Vagina (tissue), 2 donors: ENCODE measurements at regions not wholly inside any gene's neighbourhood (a gene's known extent, or its start where the extent isn't known, plus 50 kb on each side); places are given as distances from the start of the nearest gene placed in this dataset.

Experiments used
- CTCF ChIP-seq, 3 experiments: fragments of 450-650 bp in 2 of 3; fragments of 200-600 bp in 1 of 3; sonication (generic) in 1 of 3; IDR thresholded peaks; one replicate each; pipeline ENCODE4 v1.5.1; 2017 to 2019; ENCODE audit warnings: antibody characterized with exemption in 3 of 3, mild to moderate bottlenecking in 2 of 3, moderate library complexity in 2 of 3
- POLR2A ChIP-seq, 2 donors: fragments of 450-650 bp; IDR thresholded peaks; one replicate each; pipeline ENCODE4 v1.6.1; 2017; ENCODE audit warnings: antibody characterized with exemption in 2 of 2, mild to moderate bottlenecking in 2 of 2, moderate library complexity in 2 of 2
- POLR2AphosphoS5 ChIP-seq, 2 donors: sonication (generic); formaldehyde crosslinking; IDR thresholded peaks; one replicate each; pipeline ENCODE4 v1.9.0; 2017; ENCODE audit warnings: antibody characterized with exemption in 2 of 2, mild to moderate bottlenecking in 2 of 2, low read depth in 1 of 2; ENCODE audit not compliant: insufficient read depth in 1 of 2

GRCh38 chr21:35974775-35975174, 85.6 kb downstream of the SETD4 start:
- TF ChIP-seq CTCF (IDR thresholded peaks at IDR 0.05): no peak
- TF ChIP-seq POLR2A (IDR thresholded peaks at IDR 0.05): no peak
- TF ChIP-seq POLR2AphosphoS5 (IDR thresholded peaks at IDR 0.05; ENCODE audit: insufficient read depth in 1 of 2, low read depth in 1 of 2): no peak
